ENCODE measurements at regions not wholly inside any gene's neighbourhood (a gene's known extent, or its start where the extent isn't known, plus 50 kb on each side); places are given as distances from the start of the nearest gene placed in this dataset.
"Not testable (repeated sequence)": the region's sequence is repeated elsewhere in the genome, so short reads cannot be mapped to it uniquely, and the experiment has no call there.

GRCh38 chr14:105663818-105664596, 137.6 kb downstream of the TMEM121 start:
- not testable (repeated sequence) for DNase-seq

GRCh38 chr14:105664691-105665090, 138.3 kb downstream of the TMEM121 start:
- no peak for DNase-seq

DNA sequence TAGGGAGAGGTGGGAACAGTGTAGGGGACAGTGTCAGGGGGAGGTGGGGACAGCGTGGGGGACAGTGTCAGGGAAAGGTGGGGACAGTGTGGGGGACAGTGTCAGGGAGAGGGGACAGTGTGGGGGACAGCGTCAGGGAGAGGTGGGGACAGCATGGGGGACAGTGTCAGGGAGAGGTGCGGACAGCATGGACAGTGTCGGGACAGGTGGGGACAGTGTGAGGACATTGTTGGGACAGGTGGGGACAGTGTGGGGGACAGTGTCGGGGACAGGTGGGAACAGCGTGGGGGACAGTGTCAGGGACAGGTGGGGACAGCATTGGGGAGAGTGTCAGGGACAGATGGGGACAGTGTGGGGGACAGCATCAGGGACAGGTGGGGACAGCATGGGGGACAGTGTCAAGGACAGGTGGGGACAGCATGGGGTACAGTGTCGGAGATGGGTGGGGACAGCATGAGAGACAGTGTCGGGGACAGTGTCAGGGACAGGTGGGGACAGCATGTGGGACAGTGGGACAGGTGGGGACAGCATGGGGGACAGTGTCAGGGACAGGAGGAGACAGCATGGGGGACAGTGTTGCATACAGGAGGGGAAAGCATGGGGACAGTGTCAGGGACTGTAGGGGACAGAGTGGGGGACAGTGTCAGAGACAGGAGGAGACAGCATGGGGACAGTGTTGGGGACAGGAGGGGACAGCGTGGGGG, 139.0 kb downstream of the TMEM121 start:
- DNase-seq = no peak

DNA sequence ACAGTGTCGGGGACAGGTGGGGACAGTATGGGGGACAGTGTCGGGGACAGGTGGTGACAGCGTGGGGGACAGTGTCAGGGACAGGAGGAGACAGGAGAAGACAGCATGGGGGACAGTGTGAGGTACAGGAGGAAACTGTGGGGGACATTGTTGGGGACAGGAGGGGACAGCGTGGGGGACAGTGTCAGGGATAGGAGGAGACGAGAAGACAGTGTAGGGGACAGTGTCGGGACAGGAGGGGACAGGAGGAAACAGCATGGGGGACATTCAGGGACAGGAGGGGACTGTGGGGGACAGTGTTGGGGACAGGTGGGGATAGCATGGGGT, 139.5 kb downstream of the TMEM121 start:
- no peak for DNase-seq

DNA sequence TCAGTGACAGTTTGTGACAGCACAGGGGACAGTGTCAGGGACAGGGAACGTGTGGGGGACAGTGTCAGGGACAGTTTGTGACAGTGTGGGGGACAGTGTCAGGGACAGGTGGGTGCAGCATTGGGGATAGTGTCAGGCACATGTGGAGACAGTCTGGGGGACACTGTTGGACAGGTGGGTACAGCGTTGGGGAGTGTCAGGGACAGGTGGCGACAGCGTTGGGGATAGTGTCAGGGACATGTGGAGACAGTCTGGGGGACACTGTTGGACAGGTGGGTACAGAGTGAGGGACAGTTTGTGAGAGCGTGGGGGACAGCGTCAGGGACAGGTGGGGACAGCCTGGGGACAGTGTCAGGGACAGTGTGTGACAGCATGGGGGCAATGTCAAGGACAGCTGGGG, 140.0 kb downstream of the TMEM121 start:
- DNase-seq = no peak

- not testable (repeated sequence) for DNase-seq
Observed at GRCh38 chr14:105666991-105667662, 140.7 kb downstream of the TMEM121 start.

DNA sequence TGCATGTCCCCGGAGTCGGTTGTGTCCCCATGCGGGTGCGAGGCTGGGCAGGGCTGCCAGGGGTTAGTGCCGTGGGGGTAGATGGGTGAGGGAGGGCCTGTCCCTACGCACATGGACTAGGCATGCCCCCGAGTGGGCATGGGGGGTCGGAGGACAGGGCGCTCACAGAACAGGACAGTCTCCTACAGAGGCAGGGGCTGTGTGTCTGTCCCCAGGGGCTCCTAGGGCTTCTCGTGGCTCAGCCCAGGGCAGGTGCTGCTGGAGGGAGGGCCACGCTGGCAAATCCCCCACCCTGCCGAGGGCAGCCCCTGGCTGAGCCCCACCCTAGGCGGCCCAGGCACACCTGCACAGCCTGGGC, 141.3 kb downstream of the TMEM121 start:
- not testable (repeated sequence) for DNase-seq

DNA sequence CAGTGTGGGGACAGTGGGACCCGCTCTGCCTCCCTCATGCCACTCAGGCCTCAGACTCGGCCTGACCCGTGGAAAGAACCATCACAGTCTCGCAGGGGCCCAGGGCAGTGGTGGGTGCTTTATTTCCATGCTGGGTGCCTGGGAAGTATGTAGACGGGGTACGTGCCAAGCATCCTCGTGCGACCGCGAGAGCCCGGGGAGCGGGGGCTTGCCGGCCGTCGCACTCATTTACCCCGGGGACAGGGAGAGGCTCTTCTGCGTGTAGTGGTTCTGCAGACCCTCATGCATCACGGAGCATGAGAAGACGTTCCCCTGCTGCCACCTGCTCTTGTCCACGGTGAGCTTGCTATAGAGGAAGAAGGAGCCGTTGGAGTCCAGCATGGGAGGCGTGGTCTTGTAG, 141.6 kb downstream of the TMEM121 start:
- not testable (repeated sequence) for DNase-seq

DNA sequence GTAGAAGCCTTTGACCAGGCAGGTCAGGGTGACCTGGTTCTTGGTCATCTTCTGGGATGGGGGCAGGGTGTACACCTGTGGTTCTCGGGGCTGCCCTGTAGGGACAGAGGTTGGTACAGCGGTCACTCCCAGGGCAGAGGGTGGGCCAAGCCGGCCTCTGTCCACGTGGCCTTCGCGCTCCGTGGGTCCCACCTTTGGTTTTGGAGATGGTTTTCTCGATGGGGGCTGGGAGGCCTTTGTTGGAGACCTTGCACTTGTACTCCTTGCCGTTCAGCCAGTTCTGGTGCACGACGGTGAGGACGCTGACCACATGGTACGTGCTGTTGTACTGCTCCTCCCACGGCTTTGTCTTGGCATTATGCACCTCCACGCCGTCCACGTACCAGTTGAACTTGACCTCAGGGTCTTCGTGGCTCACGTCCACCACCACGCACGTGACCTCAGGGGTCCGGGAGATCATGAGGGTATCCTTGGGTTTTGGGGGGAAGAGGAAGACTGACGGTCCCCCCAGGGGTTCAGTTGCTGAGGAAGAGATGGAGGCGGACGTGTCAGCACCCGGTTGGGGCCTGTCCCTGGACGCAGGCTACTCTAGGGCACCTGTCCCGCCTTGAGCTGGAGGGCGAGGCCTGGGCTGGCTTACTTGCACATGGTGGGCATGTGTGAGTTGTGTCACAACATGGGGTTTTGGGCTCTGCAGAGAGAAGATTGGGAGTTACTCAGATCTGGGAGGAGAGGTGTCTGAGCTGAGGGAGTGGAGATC, 142.3 kb downstream of the TMEM121 start:
- DNase-seq = not testable (repeated sequence)

DNA sequence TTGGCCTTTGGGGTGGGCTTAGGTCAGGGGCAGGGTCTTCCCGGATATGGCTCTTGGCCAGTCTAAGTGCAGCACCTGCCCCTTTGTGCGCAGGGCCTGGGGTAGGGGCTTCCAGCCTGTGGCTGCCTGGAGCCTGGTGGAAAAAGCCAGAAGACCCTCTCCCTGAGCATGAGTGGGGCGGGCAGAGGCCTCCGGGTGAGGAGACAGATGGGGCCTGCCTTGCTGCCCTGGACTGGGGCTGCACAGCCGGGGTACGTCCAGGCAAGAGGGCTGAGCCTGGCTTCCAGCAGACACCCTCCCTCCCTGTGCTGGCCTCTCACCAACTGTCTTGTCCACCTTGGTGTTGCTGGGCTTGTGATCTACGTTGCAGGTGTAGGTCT, 142.8 kb downstream of the TMEM121 start:
- not testable (repeated sequence) for DNase-seq

DNA sequence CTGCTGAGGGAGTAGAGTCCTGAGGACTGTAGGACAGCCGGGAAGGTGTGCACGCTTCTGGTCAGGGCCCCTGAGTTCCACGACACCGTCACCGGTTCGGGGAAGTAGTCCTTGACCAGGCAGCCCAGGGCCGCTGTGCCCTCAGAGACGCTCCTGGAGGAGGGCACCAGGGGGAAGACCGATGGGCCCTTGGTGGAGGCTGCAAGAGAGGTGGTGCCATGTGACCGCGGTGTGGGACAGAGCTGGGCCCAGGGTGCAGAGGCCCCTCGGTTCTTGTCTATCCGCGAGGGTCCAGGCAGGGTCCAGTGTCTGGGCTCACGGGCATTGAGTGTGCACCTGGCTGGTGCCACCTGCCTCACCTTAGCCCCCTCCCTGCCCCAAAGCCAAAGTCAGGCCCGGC, 143.3 kb downstream of the TMEM121 start:
- DNase-seq = not testable (repeated sequence)

DNA sequence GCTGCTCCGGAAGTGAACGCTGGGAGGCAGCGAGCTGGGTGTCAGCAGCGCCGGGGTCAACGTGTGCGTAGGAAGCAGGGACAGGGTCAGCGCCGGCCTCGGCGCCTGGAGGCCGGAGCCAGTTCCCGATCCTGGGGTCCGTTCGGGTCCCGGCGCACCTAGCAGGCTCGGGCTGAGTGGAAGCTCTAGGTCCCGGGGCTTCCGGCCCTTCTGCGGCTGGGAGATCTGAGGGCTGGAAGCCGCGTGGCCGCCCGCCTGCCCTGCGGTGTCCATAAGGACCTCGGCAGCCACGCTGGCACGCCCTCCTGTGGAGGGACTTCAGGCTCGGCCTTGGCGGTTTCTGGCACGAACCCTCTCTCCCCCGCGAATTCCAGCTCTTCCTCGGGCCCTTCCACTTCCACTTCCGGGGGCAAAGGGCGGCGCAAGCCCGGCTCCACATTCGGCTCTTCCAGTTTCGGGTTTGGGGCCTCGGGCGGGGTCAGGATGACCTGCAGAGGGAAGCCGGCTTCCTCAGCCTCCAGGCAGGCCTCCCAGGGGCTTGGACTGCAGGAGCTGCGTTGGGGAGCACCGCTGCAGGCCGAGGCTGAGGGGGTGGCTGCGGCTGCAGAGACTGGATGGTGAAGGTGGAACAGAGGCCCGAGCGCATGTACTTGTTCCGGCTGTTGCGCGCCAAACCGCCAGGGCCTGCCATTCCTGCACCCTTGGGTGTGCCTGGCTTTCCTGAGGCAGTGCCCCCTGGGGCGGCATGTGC, 146.2 kb downstream of the TMEM121 start:
- DNase-seq = not testable (repeated sequence)

DNA sequence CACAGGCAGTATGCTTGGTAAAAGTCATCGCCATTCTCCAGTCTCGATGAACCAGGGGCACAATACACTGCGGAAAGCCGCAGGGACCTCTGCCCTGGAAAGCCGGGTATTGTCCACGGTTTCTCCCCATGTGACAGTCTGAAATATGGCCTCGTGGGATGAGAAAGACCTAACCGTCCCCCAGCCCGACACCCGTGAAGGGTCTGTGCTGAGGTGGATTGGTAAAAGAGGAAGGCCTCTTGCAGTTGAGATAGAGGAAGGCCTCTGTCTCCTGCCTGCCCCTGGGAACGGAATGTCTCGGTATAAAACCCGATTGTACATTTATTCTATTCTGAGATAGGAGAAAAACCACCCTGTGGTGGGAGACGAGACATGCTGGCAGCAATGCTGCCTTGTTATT, 149.1 kb downstream of the TMEM121 start:
- DNase-seq = not testable (repeated sequence)

DNA sequence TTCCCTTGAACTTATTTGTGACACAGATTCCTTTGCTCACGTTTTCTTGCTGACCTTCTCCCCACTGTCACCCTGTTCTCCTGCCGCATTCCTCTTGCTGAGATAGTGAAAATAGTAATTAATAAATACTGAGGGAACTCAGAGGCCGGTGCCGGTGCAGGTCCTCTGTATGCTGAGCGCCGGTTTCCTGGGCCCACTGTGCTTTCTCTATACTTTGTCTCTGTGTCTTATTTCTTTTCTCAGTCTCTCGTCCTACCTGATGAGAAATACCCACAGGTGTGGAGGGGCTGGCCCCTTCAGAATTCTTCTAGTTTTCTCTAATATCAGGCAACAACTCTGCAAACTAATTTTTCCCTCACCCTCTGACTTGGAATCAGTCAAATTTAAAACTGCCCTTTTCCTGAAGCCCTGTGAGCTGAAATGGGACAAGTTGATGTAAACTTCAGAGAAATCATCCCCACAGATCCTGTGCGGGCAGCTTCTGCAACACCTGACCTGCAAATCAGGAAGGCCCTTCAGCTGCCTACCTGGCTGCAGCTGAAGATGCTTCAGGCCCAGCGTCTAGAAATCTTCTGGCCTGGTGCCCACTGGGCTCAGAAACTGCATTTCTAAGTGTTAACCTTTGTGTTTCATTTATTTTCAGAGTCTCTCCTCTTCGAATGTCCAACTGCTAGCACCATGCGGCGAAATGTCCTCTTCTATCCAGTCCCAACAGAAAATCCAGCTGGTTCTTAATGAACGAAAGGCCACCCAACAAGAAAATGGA, 149.7 kb downstream of the TMEM121 start:
- not testable (repeated sequence) for DNase-seq

DNA sequence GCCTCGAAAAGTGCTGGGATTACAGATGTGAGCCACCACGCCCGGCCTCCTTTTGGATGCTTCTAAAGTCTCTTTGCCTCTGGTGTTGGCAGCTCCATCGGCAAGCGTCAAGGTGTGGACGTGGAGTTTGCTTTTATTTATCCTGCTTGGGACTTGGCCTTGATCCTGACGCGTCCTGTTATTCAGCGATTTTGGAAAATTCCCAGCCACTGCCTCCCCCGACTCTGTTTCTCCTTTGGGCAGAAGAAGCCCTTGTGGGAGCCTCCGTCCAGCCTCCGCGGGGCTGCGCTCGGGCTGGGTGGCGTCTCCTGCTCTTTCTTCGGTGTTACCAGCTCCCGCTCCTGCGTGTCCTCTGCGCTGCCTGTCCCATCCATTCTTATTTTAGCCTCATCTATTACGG, 151.7 kb downstream of the TMEM121 start:
- not testable (repeated sequence) for DNase-seq

DNA sequence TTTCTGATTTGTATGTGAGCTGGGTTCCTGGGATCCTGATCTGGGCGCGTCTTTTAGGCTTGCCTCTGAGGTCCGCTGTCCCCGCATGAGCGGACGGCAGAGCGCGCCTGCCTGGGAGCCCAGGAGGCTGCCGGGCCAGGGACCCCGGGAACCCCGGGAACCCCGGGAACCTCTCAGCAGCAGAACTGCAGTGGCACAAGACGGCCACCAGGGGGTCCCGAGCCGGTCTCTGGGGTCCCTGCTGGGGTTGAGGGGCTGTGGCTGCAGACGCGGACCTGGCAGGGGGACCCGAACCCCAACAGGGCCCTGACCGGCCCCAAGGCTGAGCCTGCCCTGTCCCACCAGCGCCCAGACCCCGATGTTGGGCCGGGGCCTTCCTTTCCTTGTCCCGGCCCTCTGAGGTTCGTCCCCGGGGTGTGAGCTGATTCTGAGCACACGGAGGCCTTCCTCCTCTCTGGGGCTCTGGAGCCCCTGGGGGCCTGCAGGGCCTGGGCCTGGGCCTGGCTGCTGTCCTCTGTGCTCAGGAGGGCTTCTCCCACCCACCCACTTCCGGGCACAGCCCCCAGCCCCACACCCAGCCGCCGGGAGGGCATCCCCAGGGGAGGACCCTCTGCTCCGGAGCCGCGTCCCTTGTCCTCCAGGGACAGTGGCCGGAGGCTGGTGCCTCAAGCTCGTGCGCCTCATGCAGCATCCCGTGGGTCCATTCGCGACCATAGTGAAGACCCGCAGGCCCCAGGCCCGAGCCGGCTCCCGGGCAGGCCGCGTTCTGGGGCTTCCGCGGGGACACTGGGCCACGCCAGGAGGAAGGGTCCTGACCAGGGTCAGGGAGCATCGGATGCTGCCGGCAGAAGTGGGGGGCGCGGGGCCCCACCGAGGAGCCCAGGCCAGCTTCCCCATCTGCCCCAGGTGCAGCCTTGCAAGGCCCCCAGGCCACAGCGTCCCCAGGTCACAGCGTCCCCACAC, 152.9 kb downstream of the TMEM121 start:
- not testable (repeated sequence) for DNase-seq

GRCh38 chr14:105679959-105680735, 153.8 kb downstream of the TMEM121 start:
- DNase-seq = not testable (repeated sequence)

- DNase-seq = peak; percentile 35
Observed at GRCh38 chr14:105680736-105681098, 154.3 kb downstream of the TMEM121 start.

DNA sequence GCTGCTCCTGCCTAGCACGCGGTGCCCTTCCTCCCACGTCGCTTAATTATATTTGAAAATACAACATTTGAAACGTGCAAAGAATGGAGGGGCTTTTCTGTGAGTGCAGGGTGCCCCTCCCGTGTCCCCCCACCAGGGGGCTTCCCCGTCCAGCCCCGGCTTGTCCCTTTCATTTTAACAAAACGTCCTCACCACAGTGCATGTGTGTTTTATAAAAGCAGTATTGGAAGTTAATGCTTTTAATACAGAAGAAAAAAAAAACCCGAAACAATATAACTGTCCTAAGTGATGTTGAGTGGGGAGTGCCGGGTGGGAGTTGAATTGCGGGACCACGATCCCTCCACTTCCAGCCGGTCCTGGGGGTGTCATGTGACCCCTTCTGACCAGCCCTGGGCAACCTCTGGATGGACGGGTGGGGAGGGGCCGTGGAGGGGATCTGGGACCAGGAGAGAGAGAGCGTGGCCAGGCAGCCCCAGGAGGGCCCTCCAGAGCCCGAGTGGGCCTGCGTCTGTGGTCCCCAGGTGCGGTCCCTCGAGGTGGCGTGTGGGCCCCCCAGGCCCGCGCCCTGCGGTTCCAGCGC, 155.3 kb downstream of the TMEM121 start:
- not testable (repeated sequence) for DNase-seq
